Keratinocyte (primary cell): ENCODE measurements at regions not wholly inside any gene's neighbourhood (a gene's known extent, or its start where the extent isn't known, plus 50 kb on each side); places are given as distances from the start of the nearest gene placed in this dataset.

Experiments used
- DNase-seq: peaks from one replicate; pipeline ENCODE4 v3.0.0-alpha.2; 2011; ENCODE audit warnings: low read depth, missing footprints, low spot score
- FAIRE-seq: peaks from 2 replicates; lab custom pipeline; 2011; peaks lifted over from hg19 to GRCh38; lab: Jason Lieb, UNC
- H2AFZ ChIP-seq: 2 replicates; pipeline ENCODE4 v1.6.0; 2012; ENCODE audit warnings: low read length, control low read depth, inconsistent platforms; ENCODE audit not compliant: control insufficient read depth
- H3K27ac ChIP-seq: 2 replicates; pipeline ENCODE4 v1.5.1; 2011; ENCODE audit warnings: low read length; ENCODE audit not compliant: control insufficient read depth, insufficient read depth
- H3K27me3 ChIP-seq: 3 replicates; pipeline ENCODE4 v1.6.0; 2011; ENCODE audit warnings: low read length; ENCODE audit not compliant: control insufficient read depth, insufficient read depth; ENCODE audit errors: extremely low read depth
- H3K36me3 ChIP-seq, 2 experiments: 2 replicates in 1 of 2; 3 replicates in 1 of 2; pipeline ENCODE4 v1.5.1; 2011; ENCODE audit warnings: low read length in 2 of 2, mild to moderate bottlenecking in 1 of 2; ENCODE audit not compliant: control insufficient read depth in 2 of 2, insufficient read depth in 2 of 2; ENCODE audit errors: extremely low read depth in 1 of 2
- H3K4me1 ChIP-seq: 3 replicates; pipeline ENCODE4 v1.5.1; 2011; ENCODE audit warnings: low read length; ENCODE audit not compliant: control insufficient read depth, insufficient read depth; ENCODE audit errors: extremely low read depth
- H3K4me2 ChIP-seq: 3 replicates; pipeline ENCODE4 v1.6.0; 2011; ENCODE audit warnings: low read depth, low read length; ENCODE audit not compliant: control insufficient read depth, insufficient read depth; ENCODE audit errors: extremely low read depth
- H3K4me3 ChIP-seq, 3 experiments: fragments of 200-600 bp in 1 of 3; sonication (generic) in 1 of 3; 2 replicates in 2 of 3; 3 replicates in 1 of 3; pipeline ENCODE4 v1.5.1; 2011 to 2016; ENCODE audit warnings: low read length in 3 of 3, mild to moderate bottlenecking in 3 of 3, control low read depth in 2 of 3, inconsistent platforms in 1 of 3, low read depth in 1 of 3, mixed read lengths in 1 of 3, mixed run types in 1 of 3, moderate library complexity in 1 of 3; ENCODE audit not compliant: control insufficient read depth in 2 of 3, insufficient read depth in 2 of 3; ENCODE audit errors: extremely low read depth in 1 of 3
- H3K79me2 ChIP-seq: 2 replicates; pipeline ENCODE4 v1.6.0; 2012; ENCODE audit warnings: low read length; ENCODE audit not compliant: control insufficient read depth, insufficient read depth
- H3K9ac ChIP-seq: 3 replicates; pipeline ENCODE4 v1.6.0; 2011; ENCODE audit warnings: low read length; ENCODE audit not compliant: control insufficient read depth, insufficient read depth; ENCODE audit errors: extremely low read depth
- H3K9me1 ChIP-seq: 3 replicates; pipeline ENCODE4 v1.6.0; 2011; ENCODE audit warnings: low read length; ENCODE audit not compliant: control insufficient read depth, insufficient read depth; ENCODE audit errors: extremely low read depth
- H3K9me3 ChIP-seq: 2 replicates; pipeline ENCODE4 v1.5.1; 2012; ENCODE audit warnings: low read depth, low read length; ENCODE audit not compliant: control insufficient read depth
- H4K20me1 ChIP-seq: 3 replicates; pipeline ENCODE4 v1.6.0; 2011; ENCODE audit warnings: low read length; ENCODE audit not compliant: control insufficient read depth, insufficient read depth; ENCODE audit errors: extremely low read depth
- EZH2 ChIP-seq: IDR thresholded peaks from one replicate; pipeline ENCODE4 v1.6.1; 2012; ENCODE audit warnings: inconsistent platforms, mild to moderate bottlenecking, low read length, moderate library complexity
- dilution Hi-C: fragments of 300-500 bp; cut with MboI; formaldehyde crosslinking; loops from one replicate; pipeline ENCODE4 v1.7.0; 2020; ENCODE audit warnings: low sequenced_read_pairs; ENCODE audit not compliant: extremely low pct_ligation_motif_present
- TF ChIP-seq, protein P1 (sequence below), 3 experiments: IDR thresholded peaks in 1 of 3; conservative IDR thresholded peaks in 1 of 3; optimal IDR thresholded peaks in 1 of 3; 2 replicates in 2 of 3; 3 replicates in 1 of 3; pipeline versions ENCODE3 to v1.5.1; 2011; ENCODE audit warnings: low read length in 3 of 3, mild to moderate bottlenecking in 3 of 3, moderate library complexity in 2 of 3, control low read depth in 1 of 3, inconsistent platforms in 1 of 3; ENCODE audit not compliant: insufficient read depth in 2 of 3; ENCODE audit errors: extremely low read depth in 1 of 3

DNA sequence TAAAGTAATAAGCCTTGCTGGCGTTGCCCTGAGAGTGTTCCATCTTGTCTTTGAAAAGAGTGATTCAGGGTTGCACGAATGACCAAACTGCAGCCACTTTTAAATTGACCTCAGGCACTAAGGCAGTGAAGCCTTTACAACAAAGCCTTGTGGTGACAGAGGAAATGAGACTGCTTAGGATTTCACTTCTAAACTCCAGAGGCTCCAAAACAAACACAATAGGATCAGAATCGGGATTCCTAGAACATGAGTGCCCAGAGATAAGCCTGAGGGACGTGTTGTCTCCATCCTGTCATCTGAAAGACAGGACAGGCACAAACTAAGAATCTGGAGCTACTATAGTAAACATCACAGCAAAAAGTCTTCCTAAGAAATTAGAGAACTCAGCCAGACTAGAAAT, 405.2 kb downstream of the PPARGC1A start:
- Histone ChIP-seq H3K4me2 (no peak overlapping the region), H3K9me1 (no peaks in the 10 kb centered on the region), H3K9me3 (no peaks in the 10 kb centered on the region), H3K27me3 (no peaks in the 10 kb centered on the region), H3K79me2 (no peaks in the 10 kb centered on the region), H3K4me1 (no peaks in the 10 kb centered on the region), H3K27ac (no peak overlapping the region), H2AFZ (no peak overlapping the region), H3K4me3 (no peak overlapping the region), H4K20me1 (no peaks in the 10 kb centered on the region), H3K36me3 (no peaks in the 10 kb centered on the region), H3K9ac (no peak overlapping the region)
- FAIRE-seq (no peak), DNase-seq (no peak)
- dilution Hi-C loops: no loop called here
- TF ChIP-seq, protein P1, sequence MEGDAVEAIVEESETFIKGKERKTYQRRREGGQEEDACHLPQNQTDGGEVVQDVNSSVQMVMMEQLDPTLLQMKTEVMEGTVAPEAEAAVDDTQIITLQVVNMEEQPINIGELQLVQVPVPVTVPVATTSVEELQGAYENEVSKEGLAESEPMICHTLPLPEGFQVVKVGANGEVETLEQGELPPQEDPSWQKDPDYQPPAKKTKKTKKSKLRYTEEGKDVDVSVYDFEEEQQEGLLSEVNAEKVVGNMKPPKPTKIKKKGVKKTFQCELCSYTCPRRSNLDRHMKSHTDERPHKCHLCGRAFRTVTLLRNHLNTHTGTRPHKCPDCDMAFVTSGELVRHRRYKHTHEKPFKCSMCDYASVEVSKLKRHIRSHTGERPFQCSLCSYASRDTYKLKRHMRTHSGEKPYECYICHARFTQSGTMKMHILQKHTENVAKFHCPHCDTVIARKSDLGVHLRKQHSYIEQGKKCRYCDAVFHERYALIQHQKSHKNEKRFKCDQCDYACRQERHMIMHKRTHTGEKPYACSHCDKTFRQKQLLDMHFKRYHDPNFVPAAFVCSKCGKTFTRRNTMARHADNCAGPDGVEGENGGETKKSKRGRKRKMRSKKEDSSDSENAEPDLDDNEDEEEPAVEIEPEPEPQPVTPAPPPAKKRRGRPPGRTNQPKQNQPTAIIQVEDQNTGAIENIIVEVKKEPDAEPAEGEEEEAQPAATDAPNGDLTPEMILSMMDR (optimal IDR thresholded peaks at IDR 0.05 in 1 of 3, IDR thresholded peaks at IDR 0.05 in 1 of 3, conservative IDR thresholded peaks at IDR 0.05 in 1 of 3; ENCODE audit: extremely low read depth in 1 of 3, insufficient read depth in 2 of 3, low read length in 3 of 3): no peak
- no peak for TF ChIP-seq EZH2

DNA sequence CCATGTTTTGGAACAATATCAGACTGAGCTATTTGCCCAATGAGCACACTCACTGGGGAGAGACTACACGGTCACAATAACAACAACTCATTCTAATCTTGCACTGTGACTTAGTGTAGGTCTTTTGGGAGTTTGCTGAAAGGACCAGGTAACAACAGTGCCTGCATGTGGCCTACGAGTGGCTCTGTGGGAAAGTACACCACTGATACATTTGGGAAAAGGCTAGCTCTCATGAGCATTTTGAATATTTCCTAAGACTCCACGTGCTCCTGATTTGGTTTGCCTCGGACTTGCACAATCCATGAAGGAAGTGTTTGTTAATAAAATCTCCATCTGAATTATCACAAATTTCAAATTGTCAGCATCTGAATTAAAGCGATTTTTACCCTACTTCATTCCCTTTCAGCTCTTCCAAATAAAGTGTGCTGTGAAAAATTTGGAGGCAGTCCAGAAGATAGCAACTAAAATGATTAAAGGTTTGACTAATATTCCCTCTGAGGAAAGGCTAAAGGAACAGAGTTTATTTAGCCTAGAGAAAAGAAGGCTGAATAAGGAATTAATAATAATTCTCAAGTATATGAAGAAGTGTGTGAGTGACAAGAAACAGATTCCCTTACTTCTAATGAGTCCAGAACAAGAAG, 406.4 kb downstream of the PPARGC1A start:
- Histone ChIP-seq H3K9me3 (no peaks in the 10 kb centered on the region), H4K20me1 (no peaks in the 10 kb centered on the region), H3K36me3 (no peaks in the 10 kb centered on the region), H2AFZ (no peak overlapping the region), H3K79me2 (no peaks in the 10 kb centered on the region), H3K27ac (no peak overlapping the region), H3K9ac (no peak overlapping the region), H3K4me1 (no peaks in the 10 kb centered on the region), H3K4me3 (no peak overlapping the region), H3K4me2 (no peak overlapping the region), H3K9me1 (no peaks in the 10 kb centered on the region), H3K27me3 (no peaks in the 10 kb centered on the region)
- no peak for DNase-seq
- FAIRE-seq: no peak
- dilution Hi-C loops: no loop called here
- no peak for TF ChIP-seq EZH2
- TF ChIP-seq, protein P1 (optimal IDR thresholded peaks at IDR 0.05 in 1 of 3, IDR thresholded peaks at IDR 0.05 in 1 of 3, conservative IDR thresholded peaks at IDR 0.05 in 1 of 3; ENCODE audit: extremely low read depth in 1 of 3, insufficient read depth in 2 of 3, low read length in 3 of 3): no peak
